Activated CD8-positive, alpha-beta memory T cell treated with anti-CD3 and anti-CD28 coated beads, Interleukin-2, amount 50 U/mL, for 1 hour (primary cell): ENCODE measurements at regions not wholly inside any gene's neighbourhood (a gene's known extent, or its start where the extent isn't known, plus 50 kb on each side); places are given as distances from the start of the nearest gene placed in this dataset.
"Not testable (repeated sequence)": the region's sequence is repeated elsewhere in the genome, so short reads cannot be mapped to it uniquely, and the experiment has no call there.

Experiments used
- DNase-seq: peaks from one replicate; pipeline ENCODE4 v3.0.0-alpha.2; 2020; ENCODE audit errors: extremely low read depth

DNA sequence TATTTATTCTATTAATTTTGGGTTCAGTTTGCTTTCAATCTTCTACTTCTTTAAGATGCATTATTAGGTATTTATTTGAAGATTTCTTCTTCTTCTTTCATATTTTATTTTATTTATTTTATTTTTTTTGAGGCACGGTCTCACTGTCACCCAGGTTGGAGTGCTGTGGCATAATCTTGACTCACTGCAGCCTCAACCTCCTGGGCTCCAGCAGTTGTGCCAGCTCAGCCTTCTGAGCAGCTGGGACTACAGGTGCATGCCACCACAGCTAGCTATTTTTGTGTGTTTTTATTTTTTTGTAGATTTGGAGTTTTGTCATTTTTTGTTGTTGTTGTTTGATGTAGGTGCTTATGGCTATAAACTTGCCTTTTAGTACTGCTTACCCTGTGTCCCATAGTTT lies 543.2 kb upstream of the SGO1 start:
- DNase-seq, result no peak

DNA sequence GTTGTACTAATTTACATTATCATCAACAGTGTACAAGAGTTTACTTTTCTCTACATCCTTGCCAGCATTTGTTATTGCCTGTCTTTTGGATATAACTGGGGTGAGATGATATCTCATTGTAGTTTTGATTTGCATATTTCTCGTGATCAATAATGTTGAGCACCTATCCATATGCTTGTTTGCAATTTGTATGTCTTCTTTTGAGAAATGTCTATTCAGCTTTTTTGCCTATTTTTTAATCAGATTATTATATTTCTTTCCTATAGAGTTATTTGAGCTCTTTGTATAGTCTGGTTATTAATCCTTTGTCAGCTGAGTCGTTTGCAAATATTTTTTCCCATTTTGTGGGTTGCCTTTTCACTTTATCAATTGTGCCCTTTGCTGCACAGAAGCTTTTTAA lies 540.8 kb upstream of the SGO1 start:
- DNase-seq, result no peak

DNA sequence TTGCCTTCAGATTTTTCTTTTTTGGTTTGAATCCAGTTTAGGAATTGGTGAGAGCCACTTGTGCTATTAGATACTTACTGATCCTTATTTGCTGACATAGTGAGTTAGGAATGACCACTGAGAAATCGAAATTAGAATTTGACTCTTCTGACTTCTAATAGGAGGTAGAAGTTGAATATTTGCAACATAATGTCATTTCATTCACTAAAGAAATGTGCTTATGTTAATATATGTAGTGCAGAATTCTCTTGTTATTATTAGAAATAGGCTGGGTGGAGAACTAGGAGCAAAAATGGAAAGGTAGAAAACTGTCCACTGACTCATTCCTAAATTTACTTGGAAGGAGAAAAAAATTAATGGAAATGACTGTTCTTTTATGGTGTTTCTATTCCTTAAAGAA lies 538.2 kb upstream of the SGO1 start:
- DNase-seq, result no peak

DNA sequence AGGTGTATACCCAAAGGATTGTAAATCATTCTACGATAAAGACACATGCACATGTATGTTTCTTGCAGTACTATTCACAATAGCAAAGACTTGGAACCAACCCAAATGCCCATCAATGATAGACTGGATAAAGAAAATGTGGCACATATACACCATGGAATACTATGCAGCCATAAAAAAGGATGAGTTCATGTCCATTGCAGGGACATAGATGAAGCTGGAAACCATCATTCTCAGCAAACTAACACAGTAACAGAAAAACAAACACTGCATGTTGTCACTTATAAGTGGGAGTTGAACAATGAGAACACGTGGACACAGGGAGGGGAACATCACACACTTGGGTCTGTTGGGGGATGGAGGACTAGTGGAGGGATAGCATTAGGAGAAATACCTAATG lies 530.4 kb upstream of the SGO1 start:
- DNase-seq, result not testable (repeated sequence)

DNA sequence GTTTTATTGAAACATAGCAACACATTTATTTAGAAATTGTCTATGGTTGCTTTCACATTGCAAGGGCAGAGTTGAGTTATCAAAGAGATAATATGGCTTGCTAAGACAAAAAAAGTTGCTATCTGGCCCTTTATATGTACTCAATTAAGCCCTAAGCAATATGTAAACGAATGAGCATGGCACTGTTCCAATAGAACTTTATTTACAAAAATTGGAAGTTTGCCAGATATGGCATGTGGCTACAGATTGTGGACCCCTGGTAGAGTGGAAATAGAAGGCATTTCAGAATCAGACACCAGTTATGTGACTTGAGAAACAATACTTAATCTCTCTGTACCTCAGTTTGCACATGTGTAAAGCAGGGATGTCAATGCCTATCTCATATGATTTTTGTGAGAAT lies 515.6 kb upstream of the SGO1 start:
- no peak for DNase-seq

DNA sequence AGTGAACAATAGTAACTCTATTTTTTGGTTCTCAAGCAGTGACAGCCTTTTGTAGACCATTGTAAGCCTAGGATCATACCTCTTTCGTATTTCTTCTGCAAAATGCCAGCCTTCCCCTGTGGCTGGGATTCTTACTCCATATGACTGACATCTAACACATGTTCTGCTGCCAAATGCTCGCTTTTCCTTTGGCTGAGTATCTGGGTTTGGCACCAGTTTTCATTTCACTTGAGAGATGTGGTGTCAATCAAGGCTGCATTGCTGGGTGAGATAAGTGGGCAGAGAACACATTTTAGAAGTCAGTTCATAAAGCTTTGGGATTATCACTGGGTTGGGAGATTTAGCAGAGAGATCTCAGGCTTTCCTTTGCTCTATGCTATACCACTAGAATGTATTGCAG lies 514.7 kb upstream of the SGO1 start:
- DNase-seq, result no peak

DNA sequence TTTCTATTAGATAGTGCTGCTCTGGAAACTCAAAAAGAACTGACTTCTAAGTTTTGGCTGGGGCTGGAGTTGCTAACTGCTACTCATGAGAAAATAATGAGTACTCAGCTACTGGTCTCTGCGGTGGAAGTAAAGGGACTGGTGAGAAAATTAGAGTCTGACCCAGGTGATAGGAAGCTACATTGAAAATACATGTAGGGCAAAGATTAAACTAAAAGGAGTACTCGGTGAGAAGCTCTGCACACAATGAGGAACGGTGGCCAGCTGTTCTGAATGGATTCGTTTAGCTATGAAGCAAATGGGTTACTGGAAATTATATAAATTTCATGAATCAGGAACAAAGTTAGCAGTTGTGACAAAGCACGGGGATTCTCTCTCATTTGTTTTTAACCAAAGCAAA lies 512.9 kb upstream of the SGO1 start:
- no peak for DNase-seq

DNA sequence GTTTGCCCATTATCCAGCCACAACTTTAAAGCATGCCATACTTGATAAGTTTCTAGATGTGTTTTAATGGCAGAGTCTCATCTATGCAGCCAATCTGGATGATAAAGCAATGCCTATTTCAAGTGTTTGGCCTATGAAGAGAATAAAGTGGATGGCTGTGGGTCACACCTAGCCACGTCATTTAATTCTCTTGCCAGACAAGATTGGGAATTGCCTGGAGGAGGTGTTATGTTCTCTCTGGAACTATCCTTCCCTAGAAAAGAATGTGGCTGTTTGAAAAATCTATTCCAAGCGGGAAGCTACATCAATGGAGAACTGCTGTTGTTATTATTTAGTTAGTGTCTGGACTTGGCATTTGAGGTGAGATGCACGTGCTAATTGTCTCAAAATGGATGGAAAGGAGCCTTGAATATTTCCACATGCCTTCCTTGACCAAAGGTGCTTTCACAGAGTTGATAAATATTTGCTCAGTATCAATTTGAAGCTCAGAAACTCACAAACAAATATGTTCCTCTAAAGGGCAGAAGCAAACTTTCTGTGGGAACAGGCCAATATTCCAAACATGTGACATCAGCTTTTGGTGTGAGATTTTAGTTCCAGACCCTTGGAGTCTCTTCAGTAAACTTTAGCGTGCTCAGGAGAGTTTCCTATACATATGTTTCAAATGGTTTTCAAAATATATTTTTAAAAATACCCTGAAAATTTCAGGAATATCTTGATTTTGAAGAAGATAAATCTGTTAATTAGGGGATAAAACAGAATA lies 510.6 kb upstream of the SGO1 start:
- no peak for DNase-seq

DNA sequence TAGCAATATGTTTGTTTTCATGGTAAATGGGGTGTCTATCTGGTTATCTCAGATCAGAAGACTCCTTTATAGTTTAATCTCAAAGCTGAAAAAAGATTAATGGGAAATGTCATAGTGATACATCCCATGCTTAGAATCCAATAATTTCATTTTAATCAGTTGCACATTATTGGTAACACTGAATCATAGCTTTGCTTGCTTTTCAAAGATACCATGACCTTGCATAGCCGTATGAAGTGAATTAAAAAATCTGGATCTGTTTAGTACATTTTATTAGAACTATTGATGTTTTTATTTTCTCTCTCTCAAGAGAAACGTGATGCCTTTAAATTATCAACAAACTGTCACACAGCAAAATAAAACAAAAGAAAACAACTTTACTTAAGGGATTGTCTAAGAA lies 506.7 kb upstream of the SGO1 start:
- no peak for DNase-seq

DNA sequence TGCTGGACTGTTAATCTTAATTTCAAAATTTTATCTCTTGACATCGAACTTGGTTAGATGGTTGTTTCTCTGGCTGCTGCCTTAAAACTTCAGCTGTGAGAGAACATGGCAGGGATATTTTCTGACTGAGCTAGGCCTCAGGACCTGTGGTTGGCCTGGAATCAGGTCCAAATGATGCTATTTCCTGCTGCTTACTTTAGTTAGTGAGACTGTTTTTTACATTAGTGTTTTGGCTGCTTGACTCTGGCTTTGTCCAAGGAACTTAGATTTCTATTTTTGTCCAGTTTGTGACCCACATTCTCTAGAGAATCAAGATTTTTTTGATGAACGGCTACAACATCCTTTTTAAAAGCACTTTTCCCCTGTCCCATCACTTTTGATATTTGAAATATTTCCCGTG lies 497.9 kb upstream of the SGO1 start:
- DNase-seq, result no peak

DNA sequence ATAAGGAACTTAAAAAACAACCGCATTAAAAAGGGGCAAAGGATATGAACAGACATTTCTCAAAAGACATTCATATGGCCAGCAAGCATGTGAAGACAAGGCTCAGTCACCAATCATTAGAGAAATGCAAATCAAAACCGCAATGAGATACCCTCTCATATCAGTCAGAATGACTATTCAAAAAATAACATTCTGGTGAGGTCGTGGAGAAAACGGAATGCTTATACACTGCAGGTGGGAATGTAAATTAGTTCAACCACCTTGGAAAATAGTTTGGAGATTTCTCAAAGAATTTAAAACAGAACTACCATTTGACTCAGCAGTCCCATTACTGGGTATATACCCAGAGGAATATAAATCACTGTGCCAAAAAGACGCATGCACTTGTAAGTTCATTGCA lies 496.6 kb upstream of the SGO1 start:
- no peak for DNase-seq

DNA sequence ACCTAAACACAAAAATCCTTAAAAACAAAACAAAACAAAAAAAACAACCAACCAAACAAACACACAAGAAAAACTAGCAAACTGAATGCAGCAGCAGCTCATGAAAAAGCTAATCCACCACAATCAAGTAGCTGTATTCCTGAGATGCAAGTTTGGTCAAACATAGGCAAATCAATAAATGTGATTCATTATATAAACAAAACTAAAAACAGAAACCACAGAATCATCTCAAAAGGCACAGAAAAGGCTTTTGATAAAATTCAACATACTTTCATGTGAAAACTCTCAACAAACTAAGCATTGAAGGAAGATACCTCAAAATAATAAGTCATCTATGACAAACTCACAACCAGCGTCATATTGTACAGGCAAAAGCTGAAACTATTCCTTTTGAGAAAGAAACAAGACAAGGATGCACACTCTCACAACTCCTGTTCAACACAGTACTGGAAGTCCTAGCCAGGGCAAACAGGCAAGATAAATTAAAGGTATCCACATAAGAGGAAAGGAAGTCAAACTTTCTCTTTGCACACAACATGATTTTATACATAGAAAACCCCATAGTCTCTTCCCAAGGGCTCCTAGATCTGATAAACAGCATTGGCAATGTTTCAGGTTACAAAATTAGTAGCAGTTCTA lies 495.1 kb upstream of the SGO1 start:
- DNase-seq, result no peak

DNA sequence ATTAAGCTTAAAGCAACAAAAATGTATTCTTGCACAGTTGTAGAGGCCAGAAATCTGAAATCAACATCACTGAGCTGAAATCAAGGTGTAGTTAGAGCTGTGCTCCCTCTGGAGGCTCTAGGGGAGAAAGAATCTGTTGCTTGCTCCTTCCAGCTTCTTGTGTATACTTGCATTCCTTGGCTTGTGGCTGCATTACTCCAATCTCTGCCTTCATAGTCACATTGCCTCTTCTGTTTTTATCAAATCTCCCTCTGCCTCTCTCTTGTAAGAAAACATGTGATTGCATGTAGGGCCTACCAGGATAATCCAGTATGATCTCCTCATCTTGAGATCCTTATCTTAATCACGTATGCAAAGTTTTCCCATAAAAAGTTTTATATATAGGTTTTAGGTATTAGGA lies 487.9 kb upstream of the SGO1 start:
- no peak for DNase-seq

DNA sequence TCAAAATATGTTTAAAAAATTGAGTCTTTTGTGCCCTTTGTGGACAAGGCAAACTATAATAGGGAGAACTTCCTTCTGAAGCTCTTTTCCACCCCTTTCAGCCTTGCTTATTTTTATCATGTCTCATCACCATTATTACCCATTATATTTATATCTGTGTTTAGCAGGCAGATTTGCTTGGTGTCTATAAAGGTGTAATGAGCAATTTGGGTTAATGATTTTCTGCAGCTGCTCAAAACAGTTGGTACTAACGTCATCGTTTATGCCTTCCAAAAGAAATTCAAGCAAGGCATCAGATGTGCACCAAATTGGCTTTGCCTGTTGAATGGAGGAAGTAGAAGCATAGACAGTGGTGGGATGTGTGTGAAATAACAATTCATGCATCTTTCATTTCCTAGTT lies 483.7 kb upstream of the SGO1 start:
- no peak for DNase-seq

DNA sequence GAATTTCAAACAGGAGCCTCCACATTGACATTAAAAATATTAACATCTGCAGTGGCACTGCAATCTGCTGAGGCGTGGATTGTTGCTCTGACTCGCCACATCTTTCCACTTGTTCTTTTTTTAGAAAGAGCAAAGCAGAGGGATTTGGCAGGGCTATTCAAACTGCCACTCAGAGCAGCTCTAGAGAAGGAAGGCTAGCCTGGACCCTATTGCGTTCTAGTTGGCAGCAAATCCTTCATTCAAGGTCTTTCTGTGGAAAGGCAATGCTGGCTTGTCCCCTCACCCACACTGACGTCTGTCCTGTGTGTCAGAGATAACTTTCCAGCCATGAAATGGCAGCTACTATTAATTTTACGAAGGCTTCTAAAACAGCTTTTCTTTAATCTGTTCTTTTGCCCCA lies 483.2 kb upstream of the SGO1 start:
- no peak for DNase-seq

DNA sequence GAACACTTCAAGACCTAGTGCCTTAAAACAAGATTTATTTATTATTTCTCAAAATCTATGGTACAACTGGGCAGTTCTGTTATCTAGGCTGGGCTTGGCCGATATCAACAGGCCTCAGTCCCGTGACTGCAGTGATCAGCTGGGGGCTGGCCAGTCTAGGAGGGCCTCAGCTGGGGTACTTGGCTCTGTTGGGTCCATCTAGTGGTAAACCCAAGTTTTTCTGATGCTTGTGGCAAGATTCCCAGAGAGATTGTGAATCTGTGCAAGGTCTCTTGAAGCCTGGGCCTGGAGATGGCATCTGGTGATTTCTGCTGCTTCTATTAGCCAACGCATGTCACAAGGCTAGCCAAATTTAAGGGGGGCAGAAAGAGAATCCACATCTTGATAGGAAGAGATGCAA lies 482.4 kb upstream of the SGO1 start:
- no peak for DNase-seq

DNA sequence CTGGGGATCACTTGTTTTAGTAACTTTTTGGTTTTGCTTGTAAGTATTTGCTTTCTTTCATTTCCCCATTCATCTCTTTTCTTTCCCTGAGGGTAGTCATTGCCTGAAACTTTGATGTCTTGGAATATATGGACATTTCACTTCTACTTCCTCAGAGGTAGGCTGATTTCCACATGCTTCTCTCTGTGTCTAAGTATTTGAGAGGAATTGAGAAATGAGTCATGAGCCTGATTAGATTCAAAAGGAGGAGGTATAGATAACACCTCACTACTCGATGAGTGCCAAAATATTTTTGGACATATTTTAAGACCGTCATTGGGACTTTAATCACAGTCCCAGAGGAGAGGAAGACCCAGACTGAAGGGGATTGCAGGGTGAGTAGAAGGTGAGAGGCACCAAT lies 480.1 kb upstream of the SGO1 start:
- DNase-seq, result no peak

DNA sequence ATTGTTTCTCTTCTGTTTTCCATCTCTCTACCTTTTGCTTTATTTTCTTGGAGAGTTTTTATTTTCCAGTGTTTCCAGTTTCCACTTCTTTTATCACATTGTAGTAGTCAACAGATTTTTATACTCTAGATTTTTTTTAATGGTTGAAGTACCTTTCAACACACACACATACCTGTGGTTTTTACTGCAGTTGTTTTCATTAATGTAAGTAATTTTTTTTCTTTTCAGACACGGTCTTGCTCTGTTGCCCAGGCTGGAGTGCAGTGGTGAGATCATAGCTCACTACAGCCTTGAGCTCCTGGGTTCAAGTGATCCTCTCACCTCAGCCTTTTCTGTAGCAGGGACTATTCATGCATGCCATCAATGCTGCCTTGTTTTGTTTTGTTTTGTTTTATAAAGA lies 472.5 kb upstream of the SGO1 start:
- no peak for DNase-seq

DNA sequence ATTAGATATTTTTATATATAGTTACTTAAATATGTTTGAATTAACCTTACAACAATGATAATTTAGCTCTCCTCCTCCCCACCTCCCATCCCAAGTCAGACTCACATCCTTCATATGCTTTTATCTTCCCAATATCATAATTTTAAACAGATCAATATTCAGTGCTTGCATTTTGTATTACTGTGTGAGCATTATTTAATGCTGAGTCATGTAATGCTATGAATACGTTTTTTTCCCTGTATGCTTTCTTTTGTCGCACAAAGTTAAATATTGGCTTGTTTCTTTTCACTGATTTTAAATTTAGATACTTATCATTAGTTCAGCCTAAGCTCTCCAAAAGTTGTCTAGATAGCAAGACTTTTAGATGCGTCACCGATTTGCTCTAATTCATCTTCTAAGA lies 471.6 kb upstream of the SGO1 start:
- DNase-seq, result no peak

DNA sequence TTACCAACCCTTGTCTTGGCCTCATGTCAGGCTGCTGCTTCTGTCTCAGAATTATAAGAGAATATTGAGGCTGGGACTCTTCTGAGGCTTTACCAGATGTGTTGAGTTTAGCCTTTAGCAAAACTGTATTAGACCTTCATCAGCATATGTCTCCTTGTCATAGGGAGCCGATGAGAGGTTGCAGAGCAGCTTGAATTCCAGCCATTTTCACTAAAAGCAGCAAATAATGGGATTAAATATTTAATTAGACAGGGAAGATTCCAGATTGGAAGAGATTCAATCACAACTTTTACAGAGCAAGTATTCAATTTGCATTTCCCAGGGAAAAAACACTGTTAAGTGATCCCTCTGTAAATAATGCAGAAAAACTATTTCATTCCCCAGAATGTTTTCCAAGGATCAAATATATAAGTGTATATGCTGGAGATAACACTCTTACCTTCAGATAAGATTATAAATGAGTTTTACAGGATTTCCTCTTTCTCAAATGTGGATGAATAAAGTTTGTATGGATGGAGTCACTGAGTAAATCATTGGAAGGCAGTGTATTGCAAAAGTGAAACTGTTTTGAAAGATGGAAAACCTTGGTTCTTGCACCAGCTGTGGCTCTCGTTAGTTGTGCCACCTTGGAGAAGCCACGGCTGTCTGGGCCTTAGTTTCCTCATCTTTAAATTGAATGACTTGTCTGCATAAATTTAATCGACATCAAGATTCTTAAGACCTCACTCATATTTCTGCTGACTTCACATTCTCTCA lies 466.4 kb upstream of the SGO1 start:
- no peak for DNase-seq

DNA sequence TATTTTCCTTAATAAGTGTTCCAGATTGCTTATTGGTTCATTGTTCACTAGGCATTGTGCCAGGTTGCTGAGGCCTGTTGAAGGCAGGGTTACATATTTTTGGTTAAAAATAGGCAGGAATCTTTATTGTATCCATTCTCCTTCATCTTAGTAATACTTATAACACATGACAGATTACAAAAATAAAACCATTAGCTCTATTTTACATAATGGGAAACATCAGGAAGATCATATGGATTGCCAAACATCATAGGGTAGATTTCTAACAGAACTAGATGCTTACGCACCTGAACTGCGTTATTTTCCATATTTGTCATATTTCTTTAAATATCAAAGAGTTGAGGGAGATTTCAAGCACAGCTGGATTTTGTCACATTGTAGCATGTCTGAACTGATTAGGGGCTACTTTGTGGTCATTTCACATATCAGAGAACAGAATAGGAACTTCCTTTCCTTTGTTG lies 462.9 kb upstream of the SGO1 start:
- no peak for DNase-seq

DNA sequence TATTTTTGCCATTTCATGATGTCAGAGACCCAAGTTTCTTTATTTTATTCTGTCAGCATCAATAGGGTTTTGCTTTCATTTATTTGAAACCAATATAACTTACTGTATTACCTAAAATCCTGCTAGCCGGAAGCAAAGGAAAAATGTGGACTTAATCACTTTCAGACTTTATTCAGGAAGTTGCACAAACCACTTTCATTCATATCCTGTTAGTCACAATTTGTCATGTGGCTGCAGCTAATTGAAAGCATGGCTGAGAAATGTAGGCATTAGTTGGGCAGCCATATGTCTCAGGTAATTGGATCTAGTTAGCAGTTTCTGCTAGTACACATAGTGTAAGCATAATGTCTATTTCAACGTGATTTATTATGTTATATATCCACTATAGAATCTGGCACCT lies 462.3 kb upstream of the SGO1 start:
- DNase-seq, result no peak

DNA sequence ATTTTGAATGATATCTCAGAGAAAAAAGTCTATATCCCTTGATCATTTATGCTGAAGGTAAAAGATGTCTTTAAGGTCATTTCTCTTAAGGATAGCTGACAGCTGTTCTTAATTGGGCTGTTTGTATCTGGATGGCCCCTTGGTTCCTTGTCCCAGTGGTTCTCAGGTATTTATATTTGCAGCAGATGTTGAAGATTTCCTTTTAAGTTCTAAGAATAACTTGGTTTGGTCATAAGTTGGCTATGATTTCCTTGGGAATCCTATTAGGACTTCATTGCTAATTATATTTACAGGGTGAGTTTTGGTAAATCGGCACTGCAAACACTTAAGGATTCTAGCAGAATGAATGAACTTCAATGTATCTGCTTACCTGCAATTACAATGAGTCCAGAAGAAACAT lies 460.4 kb upstream of the SGO1 start:
- no peak for DNase-seq
